HFF-Myc (cell line): ENCODE measurements at regions not wholly inside any gene's neighbourhood (a gene's known extent, or its start where the extent isn't known, plus 50 kb on each side); places are given as distances from the start of the nearest gene placed in this dataset.

ENCODE experiments used
- DNase-seq: peaks from one replicate; pipeline ENCODE4 v3.0.0-alpha.2; 2011; ENCODE audit warnings: low read depth; ENCODE audit errors: extremely low read depth
- H3K4me3 ChIP-seq: replicated peaks from 2 replicates; pipeline ENCODE4 v1.5.1; 2011; ENCODE audit warnings: low read depth, mild to moderate bottlenecking, control low read depth, low read length
- TF ChIP-seq, protein P1 (sequence below): IDR thresholded peaks from 2 replicates; pipeline ENCODE4 v1.5.1; 2012; ENCODE audit warnings: mild to moderate bottlenecking, low read depth, low read length, control low read depth; ENCODE audit errors: missing control alignments

DNA sequence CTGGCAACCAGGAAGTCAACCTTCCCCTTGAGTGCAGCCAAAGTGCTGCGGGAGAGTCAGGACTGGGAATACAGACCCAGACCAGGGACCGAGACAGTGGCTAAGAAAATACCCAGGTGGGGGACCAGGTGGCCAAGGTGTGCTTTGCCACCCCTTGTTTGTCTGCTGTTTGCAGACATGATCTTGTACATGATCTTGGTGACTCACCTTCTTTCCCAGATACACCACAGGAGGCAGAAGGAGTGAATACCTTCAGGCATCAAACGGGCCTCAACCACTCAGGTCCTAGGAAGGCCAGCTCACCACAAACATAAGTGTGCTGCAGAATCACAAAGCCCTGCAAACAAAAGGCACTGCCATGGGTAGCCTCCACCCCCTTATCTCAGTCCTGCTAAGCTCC is 62.0 kb downstream of the CNGA2 start:
- no peak for DNase-seq
- no peak overlapping the region for H3K4me3 ChIP-seq
- TF ChIP-seq, protein P1, sequence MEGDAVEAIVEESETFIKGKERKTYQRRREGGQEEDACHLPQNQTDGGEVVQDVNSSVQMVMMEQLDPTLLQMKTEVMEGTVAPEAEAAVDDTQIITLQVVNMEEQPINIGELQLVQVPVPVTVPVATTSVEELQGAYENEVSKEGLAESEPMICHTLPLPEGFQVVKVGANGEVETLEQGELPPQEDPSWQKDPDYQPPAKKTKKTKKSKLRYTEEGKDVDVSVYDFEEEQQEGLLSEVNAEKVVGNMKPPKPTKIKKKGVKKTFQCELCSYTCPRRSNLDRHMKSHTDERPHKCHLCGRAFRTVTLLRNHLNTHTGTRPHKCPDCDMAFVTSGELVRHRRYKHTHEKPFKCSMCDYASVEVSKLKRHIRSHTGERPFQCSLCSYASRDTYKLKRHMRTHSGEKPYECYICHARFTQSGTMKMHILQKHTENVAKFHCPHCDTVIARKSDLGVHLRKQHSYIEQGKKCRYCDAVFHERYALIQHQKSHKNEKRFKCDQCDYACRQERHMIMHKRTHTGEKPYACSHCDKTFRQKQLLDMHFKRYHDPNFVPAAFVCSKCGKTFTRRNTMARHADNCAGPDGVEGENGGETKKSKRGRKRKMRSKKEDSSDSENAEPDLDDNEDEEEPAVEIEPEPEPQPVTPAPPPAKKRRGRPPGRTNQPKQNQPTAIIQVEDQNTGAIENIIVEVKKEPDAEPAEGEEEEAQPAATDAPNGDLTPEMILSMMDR = no peak

DNA sequence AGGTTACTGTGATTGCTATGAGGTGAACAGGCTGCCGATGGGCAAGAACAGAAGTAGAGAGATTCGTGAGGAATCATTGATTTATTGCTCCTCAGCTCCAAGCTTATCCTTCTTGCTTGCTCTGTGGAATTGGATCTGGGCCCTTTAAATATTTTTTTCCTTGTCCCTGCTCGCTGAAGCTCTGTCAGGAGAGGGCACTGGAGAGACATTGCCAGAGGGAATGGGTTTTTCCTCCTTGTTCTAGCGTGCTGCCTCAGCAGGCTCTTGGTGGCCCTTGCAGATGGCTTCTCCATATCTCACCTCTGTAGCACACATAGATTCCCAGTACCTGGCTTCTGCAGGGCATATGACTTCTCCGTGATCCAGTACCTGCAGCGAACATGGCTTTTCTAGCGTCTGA is 67.4 kb downstream of the CNGA2 start:
- TF ChIP-seq, protein P1 = peak; percentile 34
- no peak overlapping the region for H3K4me3 ChIP-seq
- no peak for DNase-seq

DNA sequence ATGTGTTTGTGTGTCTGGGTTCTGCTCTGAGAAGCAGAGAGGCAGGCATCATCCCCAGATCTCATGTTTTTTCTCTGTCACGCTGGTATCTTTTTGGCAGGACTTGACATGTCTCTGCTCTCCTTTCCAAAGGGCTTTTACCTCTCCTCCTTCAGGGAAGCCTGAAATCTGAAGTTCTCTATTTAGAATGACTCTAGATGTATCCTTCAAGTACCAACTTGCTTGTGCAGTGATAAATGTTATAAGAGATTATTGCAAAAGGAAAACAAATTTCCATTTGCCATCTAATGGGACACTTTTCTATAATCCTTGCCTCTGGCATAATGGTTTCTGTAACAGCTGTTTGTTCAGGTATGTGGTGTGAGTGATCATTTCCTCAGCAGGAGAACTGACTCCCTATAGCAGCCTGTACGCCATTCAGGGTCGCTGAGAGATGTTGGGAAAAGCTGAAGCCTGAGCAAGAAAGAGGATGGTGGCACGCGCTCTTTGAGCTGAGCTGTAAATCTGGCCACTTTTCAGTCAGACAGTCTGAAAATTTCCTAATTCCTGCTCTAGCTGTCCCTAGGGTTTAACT is 72.5 kb downstream of the CNGA2 start:
- no peak overlapping the region for H3K4me3 ChIP-seq
- DNase-seq = no peak
- TF ChIP-seq, protein P1 = no peak

DNA sequence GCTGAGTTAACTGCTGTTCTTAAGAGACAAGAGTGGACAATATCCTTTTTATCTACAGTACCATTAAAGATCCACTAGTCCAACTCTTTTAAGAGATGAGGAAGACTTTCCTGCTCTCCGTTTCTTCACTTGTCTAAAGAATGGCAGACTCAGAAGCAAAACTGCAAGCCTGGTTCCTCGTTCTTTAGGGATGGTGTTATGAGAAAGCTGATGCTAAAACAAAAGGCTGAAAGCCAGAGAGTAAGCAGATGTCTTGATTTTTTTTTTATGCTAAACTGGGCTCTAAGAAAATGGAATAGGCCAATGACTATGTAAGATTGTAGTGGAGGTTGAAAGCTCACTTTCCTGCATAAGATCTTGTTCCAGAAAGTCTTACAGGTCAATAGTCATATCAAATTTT is 78.1 kb downstream of the CNGA2 start:
- TF ChIP-seq, protein P1 = no peak
- DNase-seq = no peak
- H3K4me3 ChIP-seq = no peak overlapping the region

DNA sequence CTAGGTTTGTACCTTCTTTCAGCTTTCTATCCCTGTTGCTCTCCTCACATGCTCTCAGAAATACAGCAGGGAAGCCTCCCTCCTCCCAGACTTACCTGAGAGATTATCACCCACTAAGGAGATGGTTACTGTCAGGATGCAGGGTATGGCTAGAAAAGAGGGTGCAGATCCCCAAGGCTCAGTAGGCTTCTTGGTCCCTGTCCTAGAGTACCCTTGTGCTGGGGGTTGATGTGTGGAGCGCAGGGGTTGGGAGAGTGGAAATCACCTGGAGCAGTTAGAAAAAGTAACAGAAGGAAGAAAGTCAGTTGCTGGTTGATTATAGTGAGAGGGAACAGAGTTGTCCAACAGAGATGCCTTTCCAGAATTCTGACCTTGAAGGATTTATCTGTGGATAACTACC is 80.2 kb downstream of the CNGA2 start:
- DNase-seq = no peak
- TF ChIP-seq, protein P1 = no peak
- H3K4me3 ChIP-seq = no peak overlapping the region

DNA sequence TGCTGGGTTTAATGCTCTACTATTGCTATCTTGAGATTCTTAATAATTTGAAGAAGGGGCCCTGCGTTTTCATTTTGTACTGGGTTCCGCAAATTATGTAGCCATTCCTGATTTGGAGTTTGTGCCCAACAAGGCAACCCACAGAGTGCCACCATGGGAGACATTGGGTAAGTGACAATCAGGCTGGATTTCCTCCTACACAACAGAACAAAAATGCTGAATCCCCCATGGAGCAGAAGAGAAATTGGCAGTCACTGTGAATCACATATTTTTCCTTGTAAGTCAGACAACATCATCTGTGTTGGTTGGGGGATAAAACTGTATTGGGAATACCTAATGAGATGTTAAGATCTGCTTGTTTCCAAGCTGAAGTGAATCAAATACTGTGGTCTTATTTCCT is 80.9 kb downstream of the CNGA2 start:
- TF ChIP-seq, protein P1 = no peak
- no peak overlapping the region for H3K4me3 ChIP-seq
- no peak for DNase-seq

DNA sequence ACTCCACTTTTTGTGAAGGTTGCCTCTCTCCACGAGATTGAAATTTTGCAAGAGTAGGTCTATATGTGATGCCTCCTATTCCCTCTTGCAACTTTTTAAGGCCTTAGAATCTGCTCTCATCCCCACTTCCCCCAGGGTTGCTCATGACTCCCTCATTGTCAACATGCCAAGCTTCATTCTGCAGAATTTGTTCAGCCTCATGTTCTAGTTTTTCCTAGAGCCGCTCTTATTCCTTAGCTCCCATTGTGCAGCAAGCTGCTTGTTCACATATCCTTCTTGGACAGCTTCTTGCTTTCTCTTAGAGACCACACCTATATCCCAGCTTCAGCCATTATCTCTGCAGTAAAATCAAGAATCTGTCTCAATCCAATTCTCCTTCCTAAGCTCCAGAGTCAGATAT is 82.4 kb downstream of the CNGA2 start:
- TF ChIP-seq, protein P1 = no peak
- no peak for DNase-seq
- no peak overlapping the region for H3K4me3 ChIP-seq
